PC-3 (cell line): ENCODE measurements at regions not wholly inside any gene's neighbourhood (a gene's known extent, or its start where the extent isn't known, plus 50 kb on each side); places are given as distances from the start of the nearest gene placed in this dataset.

Source experiments
- EZH2 ChIP-seq: fragments of 300-600 bp; sonication (generic); IDR thresholded peaks from one replicate; pipeline ENCODE4 v1.6.1; 2017; ENCODE audit warnings: antibody characterized with exemption, mild to moderate bottlenecking, low read length; ENCODE audit not compliant: unreplicated experiment
- EZH2phosphoT487 ChIP-seq: fragments of 300-600 bp; sonication (generic); IDR thresholded peaks from 2 replicates; pipeline ENCODE4 v1.6.1; 2018; ENCODE audit warnings: mild to moderate bottlenecking, antibody characterized with exemption, low read length, borderline replicate concordance
- TF ChIP-seq, protein P1 (sequence below): fragments of 300-600 bp; sonication (generic); conservative IDR thresholded peaks from 2 replicates; pipeline ENCODE4 v1.5.1; 2017; ENCODE audit warnings: antibody characterized with exemption, low read depth, mild to moderate bottlenecking, low read length

DNA sequence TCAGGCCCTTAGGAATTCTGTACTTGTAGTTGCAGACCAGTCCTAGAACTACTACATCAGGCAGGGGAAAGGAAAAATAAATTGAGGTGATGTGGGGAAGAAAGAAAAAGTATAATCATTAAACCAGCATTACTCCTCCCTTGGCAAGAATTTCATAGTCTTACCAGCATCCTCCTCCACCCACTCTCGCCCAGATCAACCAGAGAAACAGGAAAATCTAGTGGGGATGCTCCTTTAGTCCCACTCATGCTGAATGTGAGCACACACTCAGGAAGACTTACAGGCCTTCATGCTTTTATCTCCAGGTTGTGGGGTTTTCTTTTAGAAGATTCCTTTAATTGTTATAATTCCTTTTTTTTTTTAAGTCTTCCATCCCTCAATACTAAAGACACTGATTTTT lies 129.3 kb upstream of the CCDC150 start:
- TF ChIP-seq, protein P1, sequence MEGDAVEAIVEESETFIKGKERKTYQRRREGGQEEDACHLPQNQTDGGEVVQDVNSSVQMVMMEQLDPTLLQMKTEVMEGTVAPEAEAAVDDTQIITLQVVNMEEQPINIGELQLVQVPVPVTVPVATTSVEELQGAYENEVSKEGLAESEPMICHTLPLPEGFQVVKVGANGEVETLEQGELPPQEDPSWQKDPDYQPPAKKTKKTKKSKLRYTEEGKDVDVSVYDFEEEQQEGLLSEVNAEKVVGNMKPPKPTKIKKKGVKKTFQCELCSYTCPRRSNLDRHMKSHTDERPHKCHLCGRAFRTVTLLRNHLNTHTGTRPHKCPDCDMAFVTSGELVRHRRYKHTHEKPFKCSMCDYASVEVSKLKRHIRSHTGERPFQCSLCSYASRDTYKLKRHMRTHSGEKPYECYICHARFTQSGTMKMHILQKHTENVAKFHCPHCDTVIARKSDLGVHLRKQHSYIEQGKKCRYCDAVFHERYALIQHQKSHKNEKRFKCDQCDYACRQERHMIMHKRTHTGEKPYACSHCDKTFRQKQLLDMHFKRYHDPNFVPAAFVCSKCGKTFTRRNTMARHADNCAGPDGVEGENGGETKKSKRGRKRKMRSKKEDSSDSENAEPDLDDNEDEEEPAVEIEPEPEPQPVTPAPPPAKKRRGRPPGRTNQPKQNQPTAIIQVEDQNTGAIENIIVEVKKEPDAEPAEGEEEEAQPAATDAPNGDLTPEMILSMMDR = no peak
- TF ChIP-seq EZH2phosphoT487 (no peak), EZH2 (no peak)
